ENCODE measurements at regions not wholly inside any gene's neighbourhood (a gene's known extent, or its start where the extent isn't known, plus 50 kb on each side); places are given as distances from the start of the nearest gene placed in this dataset.

DNA sequence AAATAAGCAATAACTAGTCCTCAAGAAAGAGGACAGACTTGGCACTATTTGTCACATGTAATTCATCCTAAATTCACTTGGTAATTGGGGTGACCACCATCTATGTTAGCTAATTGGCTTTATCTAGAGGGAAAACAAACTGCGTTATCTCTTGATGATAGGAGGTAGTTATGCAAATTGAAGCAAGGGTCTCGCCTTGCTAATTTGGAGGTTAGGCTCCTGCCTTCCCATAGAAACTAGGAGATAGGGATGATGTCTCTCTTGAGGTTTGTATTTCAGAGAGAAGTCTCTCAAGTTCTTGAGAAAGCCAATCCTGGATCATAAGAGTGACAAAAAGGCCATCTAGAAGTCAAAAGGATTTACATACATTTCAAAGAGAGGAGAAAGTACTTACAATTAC, 179.9 kb downstream of the SLITRK6 start:
- Histone ChIP-seq H3K9ac (ENCODE audit: low read length) (no peak overlapping the region), H3K4me3 (ENCODE audit: insufficient read depth, low read depth, low read length) (no peak overlapping the region), H3K36me3 (ENCODE audit: insufficient read depth, low read length) (no peaks in the 10 kb centered on the region), H3K9me3 (ENCODE audit: insufficient read depth, low read depth, low read length) (no peaks in the 10 kb centered on the region), H3K4me2 (ENCODE audit: low read length) (no peak overlapping the region), H3K27me3 (ENCODE audit: insufficient read depth, low read length) (no peaks in the 10 kb centered on the region), H3K27ac (ENCODE audit: low read depth, low read length) (no peak overlapping the region), H3K4me1 (ENCODE audit: insufficient read depth, low read length) (no peaks in the 10 kb centered on the region), H2AFZ (ENCODE audit: low read depth, low read length) (no peak overlapping the region), H4K20me1 (ENCODE audit: insufficient read depth, low read length) (no peaks in the 10 kb centered on the region), H3K79me2 (ENCODE audit: insufficient read depth, low read length) (no peaks in the 10 kb centered on the region)
- no peaks in the 10 kb centered on the region for H3K9me3 Mint-ChIP-seq (ENCODE audit: unreplicated experiment)
- TF ChIP-seq, protein P1, sequence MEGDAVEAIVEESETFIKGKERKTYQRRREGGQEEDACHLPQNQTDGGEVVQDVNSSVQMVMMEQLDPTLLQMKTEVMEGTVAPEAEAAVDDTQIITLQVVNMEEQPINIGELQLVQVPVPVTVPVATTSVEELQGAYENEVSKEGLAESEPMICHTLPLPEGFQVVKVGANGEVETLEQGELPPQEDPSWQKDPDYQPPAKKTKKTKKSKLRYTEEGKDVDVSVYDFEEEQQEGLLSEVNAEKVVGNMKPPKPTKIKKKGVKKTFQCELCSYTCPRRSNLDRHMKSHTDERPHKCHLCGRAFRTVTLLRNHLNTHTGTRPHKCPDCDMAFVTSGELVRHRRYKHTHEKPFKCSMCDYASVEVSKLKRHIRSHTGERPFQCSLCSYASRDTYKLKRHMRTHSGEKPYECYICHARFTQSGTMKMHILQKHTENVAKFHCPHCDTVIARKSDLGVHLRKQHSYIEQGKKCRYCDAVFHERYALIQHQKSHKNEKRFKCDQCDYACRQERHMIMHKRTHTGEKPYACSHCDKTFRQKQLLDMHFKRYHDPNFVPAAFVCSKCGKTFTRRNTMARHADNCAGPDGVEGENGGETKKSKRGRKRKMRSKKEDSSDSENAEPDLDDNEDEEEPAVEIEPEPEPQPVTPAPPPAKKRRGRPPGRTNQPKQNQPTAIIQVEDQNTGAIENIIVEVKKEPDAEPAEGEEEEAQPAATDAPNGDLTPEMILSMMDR (IDR thresholded peaks at IDR 0.05; ENCODE audit: insufficient read depth, low read depth, low read length), result no peak
- no peak for TF ChIP-seq EZH2 (IDR thresholded peaks at IDR 0.05; ENCODE audit: insufficient read depth, low read length)
- H3K4me1 Mint-ChIP-seq (ENCODE audit: low read depth, unreplicated experiment), result no peaks in the 10 kb centered on the region
- H3K27ac Mint-ChIP-seq (ENCODE audit: unreplicated experiment), result no peak overlapping the region
- no peak overlapping the region for H3K4me3 Mint-ChIP-seq (ENCODE audit: unreplicated experiment)
- H3K36me3 Mint-ChIP-seq (ENCODE audit: low read depth, unreplicated experiment), result peaks cover 2% of the 10 kb centered on the region
- FAIRE-seq (no peak), DNase-seq (ENCODE audit: low read depth) (no peak)
- no peaks in the 10 kb centered on the region for H3K27me3 Mint-ChIP-seq (ENCODE audit: low read depth, unreplicated experiment)

DNA sequence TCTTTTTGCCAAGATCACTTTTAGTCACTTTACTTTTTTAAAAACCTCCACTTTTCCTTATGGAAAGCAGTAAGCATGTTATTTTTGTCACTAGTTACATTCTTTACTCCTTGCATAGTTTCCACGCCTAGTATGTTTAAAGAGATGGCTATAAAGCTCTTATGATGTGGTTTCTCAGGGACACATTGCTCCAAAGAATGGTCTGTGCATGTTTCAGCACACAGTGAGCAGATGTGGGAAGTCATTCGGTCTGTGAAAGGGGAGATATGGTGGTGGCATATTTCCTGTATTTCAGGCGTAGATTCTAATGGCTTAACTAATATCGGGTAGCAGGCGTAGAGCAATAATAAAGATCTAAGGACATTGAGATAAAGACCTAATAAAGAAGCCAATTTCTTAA, 180.7 kb downstream of the SLITRK6 start:
- Mint-ChIP-seq H3K27ac (ENCODE audit: unreplicated experiment) (no peak overlapping the region), H3K27me3 (ENCODE audit: low read depth, unreplicated experiment) (no peaks in the 10 kb centered on the region), H3K9me3 (ENCODE audit: unreplicated experiment) (no peaks in the 10 kb centered on the region), H3K36me3 (ENCODE audit: low read depth, unreplicated experiment) (peaks cover 2% of the 10 kb centered on the region), H3K4me3 (ENCODE audit: unreplicated experiment) (no peak overlapping the region), H3K4me1 (ENCODE audit: low read depth, unreplicated experiment) (no peaks in the 10 kb centered on the region)
- no peaks in the 10 kb centered on the region for H3K9me3 ChIP-seq (ENCODE audit: insufficient read depth, low read depth, low read length)
- no peaks in the 10 kb centered on the region for H3K36me3 ChIP-seq (ENCODE audit: insufficient read depth, low read length)
- TF ChIP-seq, protein P1 (IDR thresholded peaks at IDR 0.05; ENCODE audit: insufficient read depth, low read depth, low read length), result no peak
- TF ChIP-seq EZH2 (IDR thresholded peaks at IDR 0.05; ENCODE audit: insufficient read depth, low read length), result no peak
- DNase-seq (ENCODE audit: low read depth), result no peak
- no peak overlapping the region for H3K4me3 ChIP-seq (ENCODE audit: insufficient read depth, low read depth, low read length)
- no peak overlapping the region for H2AFZ ChIP-seq (ENCODE audit: low read depth, low read length)
- no peaks in the 10 kb centered on the region for H3K27me3 ChIP-seq (ENCODE audit: insufficient read depth, low read length)
- H4K20me1 ChIP-seq (ENCODE audit: insufficient read depth, low read length), result no peaks in the 10 kb centered on the region
- FAIRE-seq, result no peak
- H3K4me2 ChIP-seq (ENCODE audit: low read length), result no peak overlapping the region
- H3K9ac ChIP-seq (ENCODE audit: low read length), result no peak overlapping the region
- H3K79me2 ChIP-seq (ENCODE audit: insufficient read depth, low read length), result no peaks in the 10 kb centered on the region
- no peak overlapping the region for H3K27ac ChIP-seq (ENCODE audit: low read depth, low read length)
- no peaks in the 10 kb centered on the region for H3K4me1 ChIP-seq (ENCODE audit: insufficient read depth, low read length)

DNA sequence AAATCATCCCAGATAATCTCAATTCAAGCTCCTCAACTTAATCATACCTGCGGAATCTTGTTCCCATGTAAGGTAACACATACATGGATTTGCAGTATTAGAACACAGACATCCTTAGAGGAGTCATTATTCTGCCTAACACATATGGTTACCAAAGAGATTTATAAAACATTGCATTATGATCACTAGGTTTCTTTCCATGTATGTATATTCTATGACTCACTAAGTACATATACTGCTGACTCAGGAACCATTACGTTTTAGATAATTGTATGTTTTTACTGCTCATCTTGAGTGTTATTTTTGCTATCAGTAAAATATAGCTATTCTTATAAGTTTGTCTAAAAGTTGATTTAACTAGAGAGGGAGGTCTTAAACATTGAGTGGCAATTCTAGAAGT, 182.9 kb downstream of the SLITRK6 start:
- Mint-ChIP-seq H3K36me3 (ENCODE audit: low read depth, unreplicated experiment) (peaks cover 2% of the 10 kb centered on the region), H3K4me3 (ENCODE audit: unreplicated experiment) (no peak overlapping the region), H3K9me3 (ENCODE audit: unreplicated experiment) (no peaks in the 10 kb centered on the region), H3K4me1 (ENCODE audit: low read depth, unreplicated experiment) (no peaks in the 10 kb centered on the region), H3K27ac (ENCODE audit: unreplicated experiment) (no peak overlapping the region), H3K27me3 (ENCODE audit: low read depth, unreplicated experiment) (no peaks in the 10 kb centered on the region)
- no peaks in the 10 kb centered on the region for H3K9me3 ChIP-seq (ENCODE audit: insufficient read depth, low read depth, low read length)
- no peaks in the 10 kb centered on the region for H4K20me1 ChIP-seq (ENCODE audit: insufficient read depth, low read length)
- DNase-seq (ENCODE audit: low read depth) (no peak), FAIRE-seq (no peak)
- no peak overlapping the region for H2AFZ ChIP-seq (ENCODE audit: low read depth, low read length)
- no peak overlapping the region for H3K4me3 ChIP-seq (ENCODE audit: insufficient read depth, low read depth, low read length)
- no peaks in the 10 kb centered on the region for H3K36me3 ChIP-seq (ENCODE audit: insufficient read depth, low read length)
- TF ChIP-seq EZH2 (IDR thresholded peaks at IDR 0.05; ENCODE audit: insufficient read depth, low read length), result no peak
- TF ChIP-seq, protein P1 (IDR thresholded peaks at IDR 0.05; ENCODE audit: insufficient read depth, low read depth, low read length), result no peak
- H3K79me2 ChIP-seq (ENCODE audit: insufficient read depth, low read length), result no peaks in the 10 kb centered on the region
- no peaks in the 10 kb centered on the region for H3K27me3 ChIP-seq (ENCODE audit: insufficient read depth, low read length)
- H3K4me1 ChIP-seq (ENCODE audit: insufficient read depth, low read length), result no peaks in the 10 kb centered on the region
- no peak overlapping the region for H3K4me2 ChIP-seq (ENCODE audit: low read length)
- no peak overlapping the region for H3K27ac ChIP-seq (ENCODE audit: low read depth, low read length)
- H3K9ac ChIP-seq (ENCODE audit: low read length), result no peak overlapping the region

Measured in astrocyte (in vitro differentiated cells and primary cell).